A549 (cell line): ENCODE measurements at regions not wholly inside any gene's neighbourhood (a gene's known extent, or its start where the extent isn't known, plus 50 kb on each side); places are given as distances from the start of the nearest gene placed in this dataset.

ENCODE experiments used
- ATAC-seq, 2 experiments: fragments of 200-7000 bp in 1 of 2; fragments of >200 bp in 1 of 2; cut with Nextera tagmentation in 1 of 2; cut with Tn5 transposase in 1 of 2; 3 replicates each; pipeline versions ENCODE4 v1.8.0 to v1.9.1; 2018 to 2020; ENCODE audit warnings: mild to moderate bottlenecking in 1 of 2, moderate library complexity in 1 of 2
- CTCF ChIA-PET: fragments of 300-600 bp; sonication (Branson Sonifier 250); formaldehyde crosslinking; extraction: SDS; loops from one replicate; lab custom pipeline; 2021; ENCODE audit warnings: antibody characterized with exemption, inconsistent platforms; lab: Yijun Ruan, JAX
- POLR2A ChIA-PET: fragments of 350-600 bp; formaldehyde crosslinking; extraction: SDS; loops from one replicate; lab custom pipeline; 2021; ENCODE audit warnings: antibody characterized with exemption, inconsistent platforms; lab: Yijun Ruan, JAX
- DNase-seq, 2 experiments: peaks; one replicate each; pipeline versions ENCODE4 v3.0.0 to v3.0.0-alpha.2; 2011 to 2016; ENCODE audit warnings: low read depth in 1 of 2, low spot score in 1 of 2
- FAIRE-seq: peaks from 2 replicates; lab custom pipeline; 2011; peaks lifted over from hg19 to GRCh38; lab: Jason Lieb, UNC
- H3K27ac ChIP-seq, 2 experiments: fragments of >200 bp; sonication (Bioruptor Twin); formaldehyde crosslinking; 3 replicates each; pipeline ENCODE4 v1.5.1; 2016 to 2017
- H3K4me1 ChIP-seq: fragments of >200 bp; sonication (Bioruptor Twin); formaldehyde crosslinking; 3 replicates; pipeline ENCODE4 v1.6.1; 2016
- H3K4me2 ChIP-seq: fragments of >200 bp; sonication (Bioruptor Twin); formaldehyde crosslinking; 3 replicates; pipeline ENCODE4 v1.6.1; 2016
- H3K4me3 ChIP-seq: fragments of >200 bp; sonication (Bioruptor Twin); formaldehyde crosslinking; 3 replicates; pipeline ENCODE4 v1.5.1; 2016
- H3K9me3 ChIP-seq: fragments of >200 bp; sonication (Bioruptor Twin); formaldehyde crosslinking; 3 replicates; pipeline ENCODE4 v1.6.1; 2016
- BHLHE40 ChIP-seq: IDR thresholded peaks from 2 replicates; pipeline ENCODE4 v1.6.1; 2012; ENCODE audit warnings: low read depth, low read length, inconsistent platforms
- CBX8 ChIP-seq: fragments of 200-600 bp; sonication (generic); IDR thresholded peaks from 2 replicates; pipeline ENCODE4 v1.6.1; 2016
- CEBPB ChIP-seq, 2 experiments: fragments of >200 bp in 1 of 2; sonication (Bioruptor Twin) in 1 of 2; formaldehyde crosslinking in 1 of 2; IDR thresholded peaks; 2 replicates each; pipeline ENCODE4 v1.6.1; 2012 to 2016
- CHD4 ChIP-seq: fragments of 200-600 bp; sonication (generic); IDR thresholded peaks from 2 replicates; pipeline ENCODE4 v1.6.1; 2016; ENCODE audit warnings: antibody characterized with exemption, mild to moderate bottlenecking, borderline replicate concordance
- EHF ChIP-seq: fragments of 250-450 bp; sonication (Bioruptor Pico); IDR thresholded peaks from 2 replicates; pipeline ENCODE4 v1.5.0; 2020; ENCODE audit warnings: mild to moderate bottlenecking
- EHMT2 ChIP-seq: fragments of 200-600 bp; sonication (generic); IDR thresholded peaks from 2 replicates; pipeline ENCODE4 v1.6.1; 2016; ENCODE audit warnings: antibody characterized with exemption, low read depth, mild to moderate bottlenecking, moderate library complexity
- EP300 ChIP-seq, 2 experiments: fragments of >200 bp; sonication (Bioruptor Twin); formaldehyde crosslinking; IDR thresholded peaks; 2 replicates in 1 of 2; 3 replicates in 1 of 2; pipeline ENCODE4 v1.6.1; 2016 to 2017
- ESRRA ChIP-seq: fragments of 150-350 bp; IDR thresholded peaks from 2 replicates; pipeline ENCODE4 v1.6.1; 2014; ENCODE audit warnings: mild to moderate bottlenecking, low read length, borderline replicate concordance
- FOSB ChIP-seq: fragments of 250-450 bp; sonication (Bioruptor Pico); IDR thresholded peaks from 2 replicates; pipeline ENCODE4 v1.5.0; 2020; ENCODE audit warnings: mild to moderate bottlenecking, moderate library complexity
- FOSL2 ChIP-seq, 2 experiments: fragments of 450-650 bp in 1 of 2; fragments of >200 bp in 1 of 2; sonication (Bioruptor Twin) in 1 of 2; formaldehyde crosslinking; IDR thresholded peaks; 2 replicates each; pipeline versions ENCODE4 v1.5.0 to v1.6.1; 2016 to 2020; ENCODE audit warnings: mild to moderate bottlenecking in 1 of 2, moderate library complexity in 1 of 2
- FOXS1 ChIP-seq: fragments of 250-450 bp; sonication (Bioruptor Pico); IDR thresholded peaks from 2 replicates; pipeline ENCODE4 v1.5.0; 2020; ENCODE audit warnings: mild to moderate bottlenecking, moderate library complexity
- HDAC2 ChIP-seq: fragments of 200-600 bp; sonication (generic); IDR thresholded peaks from 2 replicates; pipeline ENCODE4 v1.6.1; 2016
- HOXB5 ChIP-seq: fragments of 250-450 bp; sonication (Bioruptor Pico); IDR thresholded peaks from 2 replicates; pipeline ENCODE4 v1.5.0; 2020; ENCODE audit warnings: mild to moderate bottlenecking, moderate library complexity
- MAFK ChIP-seq: fragments of 450-650 bp; IDR thresholded peaks from 2 replicates; pipeline ENCODE4 v1.6.1; 2014; ENCODE audit not compliant: partially characterized antibody
- MAZ ChIP-seq: fragments of 150-350 bp; IDR thresholded peaks from 2 replicates; pipeline ENCODE4 v1.6.1; 2014; ENCODE audit warnings: antibody characterized with exemption, low read depth, low read length, borderline replicate concordance
- MYC ChIP-seq: IDR thresholded peaks from 2 replicates; pipeline ENCODE4 v1.6.1; 2012; ENCODE audit warnings: mild to moderate bottlenecking, inconsistent platforms, low read length, improper control_type of control experiment, borderline replicate concordance
- POLR2AphosphoS2 ChIP-seq: conservative IDR thresholded peaks from 2 replicates; pipeline ENCODE4 v1.6.1; 2012; ENCODE audit warnings: low read length, improper control_type of control experiment, inconsistent platforms
- RARB ChIP-seq: fragments of 250-450 bp; sonication (Bioruptor Pico); IDR thresholded peaks from 2 replicates; pipeline ENCODE4 v1.8.0; 2021; ENCODE audit warnings: mild to moderate bottlenecking, moderate library complexity
- RCOR1 ChIP-seq: fragments of 150-350 bp; IDR thresholded peaks from 2 replicates; pipeline ENCODE4 v1.6.1; 2014; ENCODE audit warnings: antibody characterized with exemption, low read length, low read depth
- RNF2 ChIP-seq: fragments of 200-600 bp; sonication (generic); IDR thresholded peaks from 2 replicates; pipeline ENCODE4 v1.6.1; 2016; ENCODE audit warnings: low read depth, mild to moderate bottlenecking, antibody characterized with exemption, moderate library complexity, borderline replicate concordance
- SREBF2 ChIP-seq: fragments of 450-650 bp; IDR thresholded peaks from 2 replicates; pipeline ENCODE4 v1.6.1; 2014; ENCODE audit warnings: mild to moderate bottlenecking, moderate library complexity
- ZFP36 ChIP-seq: fragments of 450-650 bp; IDR thresholded peaks from 2 replicates; pipeline ENCODE4 v1.6.1; 2014; ENCODE audit warnings: borderline replicate concordance; ENCODE audit not compliant: partially characterized antibody
- ZSCAN20 ChIP-seq: fragments of 250-450 bp; sonication (Bioruptor Pico); IDR thresholded peaks from 2 replicates; pipeline ENCODE4 v1.8.0; 2022; ENCODE audit warnings: mild to moderate bottlenecking, moderate library complexity
- WGBS: methylation state at CpG from one replicate; pipeline ENCODE4 v1.1.6; 2017; ENCODE audit errors: missing lambda C conversion rate; 5-methylcytosine and 5-hydroxymethylcytosine counted together
- TF ChIP-seq, protein P1 (sequence below): fragments of 250-450 bp; sonication (Bioruptor Pico); IDR thresholded peaks from 2 replicates; pipeline ENCODE4 v1.5.0; 2020; ENCODE audit warnings: low read depth, mild to moderate bottlenecking, moderate library complexity

- TF ChIP-seq SREBF2 (no peak), ESRRA (no peak), ZFP36 (no peak), EHF (CRISPR knock-in tag) (no peak), CHD4 (no peak), CEBPB (IDR thresholded peaks at IDR 0.05) (no peak), RCOR1 (no peak), BHLHE40 (no peak)
- 46% methylated on average over 4 of the region's 4 CpGs for WGBS
- FAIRE-seq (no peak), ATAC-seq (no peak), DNase-seq (no peak)
- H3K4me1 ChIP-seq: no peaks in the 10 kb centered on the region
- ChIA-PET POLR2A (no interaction called here), CTCF (interaction anchor here (0.6 kb wide), 2 partner anchors 634 to 1294 kb away, joined by 3 to 4 read pairs; no protein-coding TSS in a partner anchor)
- no peak overlapping the region for H3K4me3 ChIP-seq
- H3K27ac ChIP-seq: no peak overlapping the region
- no peaks in the 10 kb centered on the region for H3K9me3 ChIP-seq
- no peak overlapping the region for H3K4me2 ChIP-seq
Observed at GRCh38 chr2:67055387-67056304, 341.5 kb upstream of the ETAA1 start.

- FAIRE-seq (no peak), DNase-seq (no peak), ATAC-seq (no peak)
- H3K4me3 ChIP-seq: no peak overlapping the region
- H3K4me2 ChIP-seq: no peak overlapping the region
- H3K27ac ChIP-seq: no peak overlapping the region
- no peaks in the 10 kb centered on the region for H3K9me3 ChIP-seq
- no peaks in the 10 kb centered on the region for H3K4me1 ChIP-seq
- 43% methylated on average over 3 of the region's 3 CpGs for WGBS
- POLR2A ChIA-PET: no interaction called here
- CTCF ChIA-PET: no interaction called here
- TF ChIP-seq MAFK (peak; percentile 43), FOXS1 (CRISPR knock-in tag) (no peak)
Observed at GRCh38 chr2:67057123-67057522, 340.0 kb upstream of the ETAA1 start.

GRCh38 chr2:67057901-67058703, 339.0 kb upstream of the ETAA1 start:
- Histone ChIP-seq H3K4me2 (no peak overlapping the region), H3K4me1 (no peaks in the 10 kb centered on the region), H3K27ac (no peak overlapping the region), H3K9me3 (no peaks in the 10 kb centered on the region), H3K4me3 (no peak overlapping the region)
- POLR2A ChIA-PET: no interaction called here
- 14% methylated on average over 2 of the region's 2 CpGs for WGBS
- TF ChIP-seq CEBPB (IDR thresholded peaks at IDR 0.05): peak in 1 of 2 experiments; percentile 43; a peak in 1 of 4 replicates
- TF ChIP-seq HDAC2: no peak
- no peak for TF ChIP-seq EHF (CRISPR knock-in tag)
- no peak for FAIRE-seq
- no peak for DNase-seq
- no peak for ATAC-seq
- CTCF ChIA-PET: no interaction called here

GRCh38 chr2:67065046-67065445, 332.1 kb upstream of the ETAA1 start:
- ChIA-PET POLR2A (no interaction called here), CTCF (interaction anchor here (1.1 kb wide), 1 partner anchor 23 kb away, joined by 3 read pairs; no protein-coding TSS in a partner anchor)
- no peak for FAIRE-seq
- no peaks in the 10 kb centered on the region for H3K4me1 ChIP-seq
- no peak overlapping the region for H3K4me3 ChIP-seq
- no peak for TF ChIP-seq POLR2AphosphoS2
- TF ChIP-seq CEBPB (IDR thresholded peaks at IDR 0.05): peak; percentile 46 to 71; a peak in 3 of 4 replicates
- ATAC-seq: no peak
- DNase-seq: no peak
- H3K9me3 ChIP-seq: no peaks in the 10 kb centered on the region
- 30% methylated on average over 4 of the region's 4 CpGs for WGBS
- H3K4me2 ChIP-seq: no peak overlapping the region
- no peak overlapping the region for H3K27ac ChIP-seq

DNA sequence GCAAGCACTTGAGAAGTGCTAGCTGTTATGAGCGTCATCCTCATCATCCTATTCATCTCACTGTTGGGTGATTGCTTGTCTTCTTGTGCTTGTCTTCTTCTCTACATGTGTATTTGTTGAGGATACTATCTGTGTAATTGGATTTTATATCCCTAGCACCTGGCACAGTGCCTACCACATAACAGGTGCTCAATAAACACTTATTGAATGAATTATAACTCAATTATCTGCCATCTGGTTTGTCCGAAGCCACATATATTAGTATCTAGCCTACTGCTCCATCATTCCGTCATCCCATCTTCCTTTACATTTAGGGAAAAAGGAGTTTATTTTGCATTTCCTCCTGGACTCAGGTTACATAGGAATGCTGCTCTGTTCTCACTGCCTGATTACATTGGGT, 330.4 kb upstream of the ETAA1 start:
- TF ChIP-seq CHD4 (no peak), EHMT2 (no peak), RCOR1 (no peak), EP300 (IDR thresholded peaks at IDR 0.05) (no peak), RNF2 (no peak), FOSB (CRISPR knock-in tag) (no peak), RARB (no peak), MAZ (no peak), ZSCAN20 (CRISPR knock-in tag) (no peak), FOSL2 (IDR thresholded peaks at IDR 0.05) (no peak), FOSL2 (CRISPR knock-in tag; IDR thresholded peaks at IDR 0.05) (no peak), MAFK (no peak), POLR2AphosphoS2 (no peak), HOXB5 (CRISPR knock-in tag) (no peak), EHF (CRISPR knock-in tag) (no peak), BHLHE40 (no peak), CBX8 (no peak), MYC (no peak)
- TF ChIP-seq, protein P1, sequence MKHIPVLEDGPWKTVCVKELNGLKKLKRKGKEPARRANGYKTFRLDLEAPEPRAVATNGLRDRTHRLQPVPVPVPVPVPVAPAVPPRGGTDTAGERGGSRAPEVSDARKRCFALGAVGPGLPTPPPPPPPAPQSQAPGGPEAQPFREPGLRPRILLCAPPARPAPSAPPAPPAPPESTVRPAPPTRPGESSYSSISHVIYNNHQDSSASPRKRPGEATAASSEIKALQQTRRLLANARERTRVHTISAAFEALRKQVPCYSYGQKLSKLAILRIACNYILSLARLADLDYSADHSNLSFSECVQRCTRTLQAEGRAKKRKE: no peak
- TF ChIP-seq, all 56 proteins: peak for 0
- no peak for ATAC-seq
- DNase-seq: no peak
- CTCF ChIA-PET: no interaction called here
- no peaks in the 10 kb centered on the region for H3K9me3 ChIP-seq
- 22% methylated on average over 3 of the region's 3 CpGs for WGBS
- H3K27ac ChIP-seq: no peak overlapping the region
- POLR2A ChIA-PET: no interaction called here
- no peak overlapping the region for H3K4me3 ChIP-seq
- H3K4me2 ChIP-seq: no peak overlapping the region
- no peaks in the 10 kb centered on the region for H3K4me1 ChIP-seq
- no peak for FAIRE-seq
